Transverse colon (tissue), 3 donors: ENCODE measurements at regions not wholly inside any gene's neighbourhood (a gene's known extent, or its start where the extent isn't known, plus 50 kb on each side); places are given as distances from the start of the nearest gene placed in this dataset.

Experiments used
- EP300 ChIP-seq: sonication (generic); formaldehyde crosslinking; IDR thresholded peaks from one replicate; pipeline ENCODE4 v1.6.1; 2017; ENCODE audit warnings: antibody characterized with exemption, low read depth
- TF ChIP-seq, protein P1 (sequence below), 5 experiments: fragments of 200-600 bp in 3 of 5; fragments of 450-650 bp in 2 of 5; sonication (generic) in 3 of 5; IDR thresholded peaks; 1 replicate in 2 of 5; 2 replicates in 3 of 5; pipeline ENCODE4 v1.5.1; 2016 to 2017; ENCODE audit warnings: antibody characterized with exemption in 5 of 5, inconsistent platforms in 3 of 5, mild to moderate bottlenecking in 2 of 5, moderate library complexity in 1 of 5

- TF ChIP-seq, protein P1, sequence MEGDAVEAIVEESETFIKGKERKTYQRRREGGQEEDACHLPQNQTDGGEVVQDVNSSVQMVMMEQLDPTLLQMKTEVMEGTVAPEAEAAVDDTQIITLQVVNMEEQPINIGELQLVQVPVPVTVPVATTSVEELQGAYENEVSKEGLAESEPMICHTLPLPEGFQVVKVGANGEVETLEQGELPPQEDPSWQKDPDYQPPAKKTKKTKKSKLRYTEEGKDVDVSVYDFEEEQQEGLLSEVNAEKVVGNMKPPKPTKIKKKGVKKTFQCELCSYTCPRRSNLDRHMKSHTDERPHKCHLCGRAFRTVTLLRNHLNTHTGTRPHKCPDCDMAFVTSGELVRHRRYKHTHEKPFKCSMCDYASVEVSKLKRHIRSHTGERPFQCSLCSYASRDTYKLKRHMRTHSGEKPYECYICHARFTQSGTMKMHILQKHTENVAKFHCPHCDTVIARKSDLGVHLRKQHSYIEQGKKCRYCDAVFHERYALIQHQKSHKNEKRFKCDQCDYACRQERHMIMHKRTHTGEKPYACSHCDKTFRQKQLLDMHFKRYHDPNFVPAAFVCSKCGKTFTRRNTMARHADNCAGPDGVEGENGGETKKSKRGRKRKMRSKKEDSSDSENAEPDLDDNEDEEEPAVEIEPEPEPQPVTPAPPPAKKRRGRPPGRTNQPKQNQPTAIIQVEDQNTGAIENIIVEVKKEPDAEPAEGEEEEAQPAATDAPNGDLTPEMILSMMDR (IDR thresholded peaks at IDR 0.05): no peak
- no peak for TF ChIP-seq EP300
Measured at GRCh38 chr6:3592371-3592941, 135.6 kb upstream of the SLC22A23 start.
